PC-3 (cell line): ENCODE measurements at regions not wholly inside any gene's neighbourhood (a gene's known extent, or its start where the extent isn't known, plus 50 kb on each side); places are given as distances from the start of the nearest gene placed in this dataset.
A peak's percentile ranks its signal among the peaks of the same experiment; 100 is the strongest.

Experiments used
- ATAC-seq: fragments of 200-7000 bp; cut with Tn5 transposase; 2 replicates; pipeline ENCODE4 v1.9.1; 2020; ENCODE audit warnings: mild to moderate bottlenecking, moderate library complexity
- BruUV-seq: library from RNA; stranded (reverse); fragments of 400-500 nt; replicated peaks from 2 replicates; lab custom pipeline; 2021; lab: Mats Ljungman, UMichigan
- CTCF ChIA-PET: fragments of 300-600 bp; sonication (Branson Sonifier 250); formaldehyde crosslinking; loops from one replicate; lab custom pipeline; 2022; ENCODE audit warnings: antibody characterized with exemption; lab: Charles Lee
- POLR2A ChIA-PET: fragments of 300-600 bp; sonication (Branson Sonifier 250); formaldehyde crosslinking; loops from one replicate; lab custom pipeline; 2022; ENCODE audit warnings: antibody characterized with exemption; ENCODE audit not compliant: unreplicated experiment; lab: Charles Lee
- DNase-seq: peaks from one replicate; pipeline ENCODE4 v3.0.0-alpha.2; 2015
- H2AFZ ChIP-seq: fragments of 300-600 bp; sonication (generic); 2 replicates; pipeline ENCODE4 v1.6.0; 2016; ENCODE audit warnings: antibody characterized with exemption, low read length
- H3F3A ChIP-seq: fragments of 300-600 bp; sonication (generic); one replicate; pipeline ENCODE4 v1.6.0; 2017; ENCODE audit warnings: antibody characterized with exemption, low read length, control low read depth, mild to moderate bottlenecking; ENCODE audit not compliant: unreplicated experiment
- H3K27ac ChIP-seq: fragments of 300-600 bp; sonication (generic); 2 replicates; pipeline ENCODE4 v1.5.1; 2016; ENCODE audit warnings: mild to moderate bottlenecking, low read length
- H3K27me3 ChIP-seq: fragments of 300-600 bp; sonication (generic); 2 replicates; pipeline ENCODE4 v1.6.1; 2016; ENCODE audit warnings: low read length, mixed read lengths
- H3K36me3 ChIP-seq: fragments of 300-600 bp; sonication (generic); 2 replicates; pipeline ENCODE4 v1.6.1; 2016; ENCODE audit warnings: low read depth, mixed run types, low read length, mixed read lengths
- H3K4me1 ChIP-seq: fragments of 300-600 bp; sonication (generic); 2 replicates; pipeline ENCODE4 v1.5.1; 2016; ENCODE audit warnings: low read length; ENCODE audit not compliant: insufficient read depth
- H3K4me2 ChIP-seq: fragments of 300-600 bp; sonication (generic); 2 replicates; pipeline ENCODE4 v1.6.0; 2016; ENCODE audit warnings: low read length
- H3K4me3 ChIP-seq: fragments of 300-600 bp; sonication (generic); 2 replicates; pipeline ENCODE4 v1.5.1; 2016; ENCODE audit warnings: mild to moderate bottlenecking, low read length, mixed read lengths
- H3K79me2 ChIP-seq: fragments of 300-600 bp; sonication (generic); 2 replicates; pipeline ENCODE4 v1.6.1; 2017; ENCODE audit warnings: low read length, mixed read lengths
- H3K9ac ChIP-seq: fragments of 300-600 bp; sonication (generic); 2 replicates; pipeline ENCODE4 v1.6.0; 2016; ENCODE audit warnings: mild to moderate bottlenecking, low read length
- H3K9me2 ChIP-seq: fragments of 300-600 bp; sonication (generic); replicated peaks from 2 replicates; pipeline ENCODE4 v1.6.1; 2016; ENCODE audit warnings: mixed run types, low read length, mixed read lengths
- H3K9me3 ChIP-seq: fragments of 300-600 bp; sonication (generic); 2 replicates; pipeline ENCODE4 v1.6.1; 2016; ENCODE audit warnings: low read length, mixed read lengths
- H4K20me1 ChIP-seq: fragments of 300-600 bp; sonication (generic); 2 replicates; pipeline ENCODE4 v1.6.1; 2016; ENCODE audit warnings: low read length, mixed read lengths
- EZH2 ChIP-seq: fragments of 300-600 bp; sonication (generic); IDR thresholded peaks from one replicate; pipeline ENCODE4 v1.6.1; 2017; ENCODE audit warnings: antibody characterized with exemption, mild to moderate bottlenecking, low read length; ENCODE audit not compliant: unreplicated experiment
- EZH2phosphoT487 ChIP-seq: fragments of 300-600 bp; sonication (generic); IDR thresholded peaks from 2 replicates; pipeline ENCODE4 v1.6.1; 2018; ENCODE audit warnings: mild to moderate bottlenecking, antibody characterized with exemption, low read length, borderline replicate concordance
- intact Hi-C: fragments of 100-400 bp; cut with micrococcal nuclease; formaldehyde crosslinking; loops from 2 replicates; pipeline ENCODE4 v1.9.0; 2023
- TF ChIP-seq, protein P1 (sequence below): fragments of 300-600 bp; sonication (generic); conservative IDR thresholded peaks from 2 replicates; pipeline ENCODE4 v1.5.1; 2017; ENCODE audit warnings: antibody characterized with exemption, low read depth, mild to moderate bottlenecking, low read length

DNA sequence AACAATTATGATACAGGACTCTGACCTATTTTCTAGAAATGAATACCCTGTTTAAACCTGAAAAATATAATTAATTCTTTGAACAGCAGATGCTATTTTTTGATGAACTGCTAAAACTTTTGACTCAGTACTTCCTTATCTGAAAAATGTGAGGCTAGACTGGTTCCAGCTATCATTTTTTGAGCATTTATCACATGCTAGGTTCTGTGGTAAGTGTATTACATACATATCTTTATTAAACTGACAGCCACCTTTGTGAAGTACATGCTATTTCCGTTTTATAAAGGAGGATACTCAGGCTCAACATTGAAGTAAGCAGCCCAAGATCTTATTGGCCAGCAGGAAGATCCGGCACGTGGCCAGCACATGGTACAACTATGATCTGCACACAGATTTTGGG, 459.8 kb upstream of the SEL1L start:
- Histone ChIP-seq H3K27me3 (no peaks in the 10 kb centered on the region), H3K4me1 (no peaks in the 10 kb centered on the region), H3K9me3 (no peaks in the 10 kb centered on the region), H2AFZ (no peak overlapping the region), H3F3A (no peaks in the 10 kb centered on the region), H4K20me1 (no peaks in the 10 kb centered on the region), H3K27ac (no peak overlapping the region), H3K4me2 (no peak overlapping the region), H3K79me2 (no peaks in the 10 kb centered on the region), H3K36me3 (no peaks in the 10 kb centered on the region), H3K4me3 (no peak overlapping the region), H3K9ac (no peak overlapping the region), H3K9me2 (no peaks in the 10 kb centered on the region)
- ChIA-PET CTCF (no interaction called here), POLR2A (no interaction called here)
- TF ChIP-seq, protein P1, sequence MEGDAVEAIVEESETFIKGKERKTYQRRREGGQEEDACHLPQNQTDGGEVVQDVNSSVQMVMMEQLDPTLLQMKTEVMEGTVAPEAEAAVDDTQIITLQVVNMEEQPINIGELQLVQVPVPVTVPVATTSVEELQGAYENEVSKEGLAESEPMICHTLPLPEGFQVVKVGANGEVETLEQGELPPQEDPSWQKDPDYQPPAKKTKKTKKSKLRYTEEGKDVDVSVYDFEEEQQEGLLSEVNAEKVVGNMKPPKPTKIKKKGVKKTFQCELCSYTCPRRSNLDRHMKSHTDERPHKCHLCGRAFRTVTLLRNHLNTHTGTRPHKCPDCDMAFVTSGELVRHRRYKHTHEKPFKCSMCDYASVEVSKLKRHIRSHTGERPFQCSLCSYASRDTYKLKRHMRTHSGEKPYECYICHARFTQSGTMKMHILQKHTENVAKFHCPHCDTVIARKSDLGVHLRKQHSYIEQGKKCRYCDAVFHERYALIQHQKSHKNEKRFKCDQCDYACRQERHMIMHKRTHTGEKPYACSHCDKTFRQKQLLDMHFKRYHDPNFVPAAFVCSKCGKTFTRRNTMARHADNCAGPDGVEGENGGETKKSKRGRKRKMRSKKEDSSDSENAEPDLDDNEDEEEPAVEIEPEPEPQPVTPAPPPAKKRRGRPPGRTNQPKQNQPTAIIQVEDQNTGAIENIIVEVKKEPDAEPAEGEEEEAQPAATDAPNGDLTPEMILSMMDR: no peak
- TF ChIP-seq EZH2: no peak
- TF ChIP-seq EZH2phosphoT487: no peak
- no TSS peak for BruUV-seq
- intact Hi-C loops: loop anchor here (10.0 kb wide), 1 partner anchor 369 kb away; no protein-coding TSS in a partner anchor
- DNase-seq (no peak), ATAC-seq (no peak)

DNA sequence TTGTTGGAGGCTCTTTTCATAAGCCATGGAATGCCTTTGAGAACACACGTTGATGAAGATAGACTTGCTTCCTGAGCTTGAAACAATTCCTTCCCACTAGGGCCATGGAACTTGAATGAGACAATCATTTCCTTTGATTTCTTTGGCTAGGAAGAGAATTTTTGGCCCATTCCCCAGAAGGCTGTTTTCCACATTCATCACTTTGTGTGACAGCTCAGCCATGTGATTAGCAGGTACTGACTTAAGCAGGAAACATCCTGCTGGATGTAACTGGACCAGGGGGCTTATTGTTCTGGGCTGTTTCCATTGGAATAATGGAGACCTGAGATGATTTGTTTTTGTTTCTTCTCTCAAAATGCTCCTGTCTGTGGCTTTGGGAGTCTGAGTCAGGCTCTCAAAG, 469.8 kb upstream of the SEL1L start:
- CTCF ChIA-PET: no interaction called here
- intact Hi-C loops: no loop called here
- H3K4me1 ChIP-seq: no peaks in the 10 kb centered on the region
- no peak overlapping the region for H3K27ac ChIP-seq
- no TSS peak for BruUV-seq
- POLR2A ChIA-PET: no interaction called here
- H3K9me2 ChIP-seq: no peaks in the 10 kb centered on the region
- TF ChIP-seq, protein P1: no peak
- TF ChIP-seq EZH2phosphoT487: no peak
- no peak for TF ChIP-seq EZH2
- no peak overlapping the region for H2AFZ ChIP-seq
- ATAC-seq: no peak
- DNase-seq: no peak
- no peaks in the 10 kb centered on the region for H3K27me3 ChIP-seq
- H3K9ac ChIP-seq: no peak overlapping the region
- peaks cover 5% of the 10 kb centered on the region; the same call in 1 of the 2 replicates for H3K9me3 ChIP-seq
- H3K4me3 ChIP-seq: no peak overlapping the region
- H3K79me2 ChIP-seq: no peaks in the 10 kb centered on the region
- H3K4me2 ChIP-seq: no peak overlapping the region
- H3F3A ChIP-seq: no peaks in the 10 kb centered on the region
- H4K20me1 ChIP-seq: no peaks in the 10 kb centered on the region
- no peaks in the 10 kb centered on the region for H3K36me3 ChIP-seq

DNA sequence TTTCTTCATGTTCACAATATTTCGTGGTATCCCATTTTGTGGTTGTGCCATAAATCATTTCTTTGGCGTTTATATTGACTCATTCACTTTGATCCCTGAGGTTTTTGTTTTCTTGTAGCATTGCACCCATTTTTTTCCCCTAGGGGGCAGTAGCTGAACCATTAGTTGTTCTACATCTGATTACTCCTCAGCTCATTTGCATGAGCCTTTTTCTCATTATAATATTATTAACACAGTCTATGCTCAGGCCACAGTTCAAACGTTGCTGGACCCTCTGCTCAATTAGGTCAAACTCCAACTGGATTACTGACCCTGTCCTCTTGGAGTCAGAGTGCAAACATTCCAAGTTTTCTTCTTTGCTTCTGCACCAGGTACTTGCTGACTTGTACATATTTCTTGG, 475.4 kb upstream of the SEL1L start:
- ChIA-PET POLR2A (no interaction called here), CTCF (no interaction called here)
- no peaks in the 10 kb centered on the region for H3F3A ChIP-seq
- intact Hi-C loops: no loop called here
- no peaks in the 10 kb centered on the region for H3K27me3 ChIP-seq
- H3K4me2 ChIP-seq: no peak overlapping the region
- H4K20me1 ChIP-seq: no peaks in the 10 kb centered on the region
- no peak for DNase-seq
- TF ChIP-seq EZH2 (no peak), EZH2phosphoT487 (no peak)
- TF ChIP-seq, protein P1: peak; percentile 34; the same call in 1 of the 2 replicates
- no peak overlapping the region for H3K27ac ChIP-seq
- BruUV-seq: no TSS peak
- no peaks in the 10 kb centered on the region for H3K36me3 ChIP-seq
- no peaks in the 10 kb centered on the region for H3K79me2 ChIP-seq
- ATAC-seq: no peak
- no peak overlapping the region for H3K4me3 ChIP-seq
- no peaks in the 10 kb centered on the region for H3K4me1 ChIP-seq
- H3K9me3 ChIP-seq: peaks cover 19% of the 10 kb centered on the region; the same call in 1 of the 2 replicates
- H2AFZ ChIP-seq: no peak overlapping the region
- H3K9me2 ChIP-seq: no peaks in the 10 kb centered on the region
- H3K9ac ChIP-seq: no peak overlapping the region
